Breast epithelium (tissue), 3 donors: ENCODE measurements at regions not wholly inside any gene's neighbourhood (a gene's known extent, or its start where the extent isn't known, plus 50 kb on each side); places are given as distances from the start of the nearest gene placed in this dataset.

Experiments used
- CTCF ChIP-seq, 3 donors: fragments of 450-650 bp; IDR thresholded peaks; one replicate each; pipeline ENCODE4 v1.5.1; 2016 to 2017; ENCODE audit warnings: antibody characterized with exemption in 3 of 3, mild to moderate bottlenecking in 3 of 3, moderate library complexity in 3 of 3
- POLR2A ChIP-seq: fragments of 450-650 bp; IDR thresholded peaks from one replicate; pipeline ENCODE4 v1.6.1; 2016; ENCODE audit warnings: antibody characterized with exemption, mild to moderate bottlenecking, moderate library complexity
- POLR2AphosphoS5 ChIP-seq, 3 donors: sonication (generic); formaldehyde crosslinking; IDR thresholded peaks; one replicate each; pipeline ENCODE4 v1.6.1; 2017; ENCODE audit warnings: antibody characterized with exemption in 3 of 3

- TF ChIP-seq CTCF (IDR thresholded peaks at IDR 0.05) (no peak), POLR2A (no peak), POLR2AphosphoS5 (IDR thresholded peaks at IDR 0.05) (no peak)
These were observed 165.1 kb upstream of the SLC30A5 start for GRCh38 chr5:68928617-68929302.
